ENCODE measurements at regions not wholly inside any gene's neighbourhood (a gene's known extent, or its start where the extent isn't known, plus 50 kb on each side); places are given as distances from the start of the nearest gene placed in this dataset.
"Not testable (repeated sequence)": the region's sequence is repeated elsewhere in the genome, so short reads cannot be mapped to it uniquely, and the experiment has no call there.

DNA sequence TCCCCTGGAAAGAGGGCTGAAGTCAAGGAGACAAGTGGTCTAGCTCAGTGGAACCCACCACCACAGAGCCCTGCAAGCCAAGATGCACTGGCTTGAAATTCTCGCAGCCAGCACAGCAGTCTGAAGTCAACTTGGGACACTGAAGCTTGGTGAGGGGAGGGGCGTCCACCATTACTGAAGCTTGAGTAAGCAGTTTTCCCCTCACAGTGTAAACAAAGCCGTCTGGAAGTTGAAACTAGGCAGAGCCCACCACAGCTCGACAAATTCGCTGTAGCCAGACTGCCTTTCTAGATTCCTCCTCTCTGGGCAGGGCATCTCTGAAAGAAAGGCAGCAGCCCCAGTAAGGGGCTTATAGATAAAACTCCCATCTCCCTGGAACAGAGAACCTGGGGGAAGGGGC, 87.3 kb upstream of the KITLG start:
- FAIRE-seq: not testable (repeated sequence)

DNA sequence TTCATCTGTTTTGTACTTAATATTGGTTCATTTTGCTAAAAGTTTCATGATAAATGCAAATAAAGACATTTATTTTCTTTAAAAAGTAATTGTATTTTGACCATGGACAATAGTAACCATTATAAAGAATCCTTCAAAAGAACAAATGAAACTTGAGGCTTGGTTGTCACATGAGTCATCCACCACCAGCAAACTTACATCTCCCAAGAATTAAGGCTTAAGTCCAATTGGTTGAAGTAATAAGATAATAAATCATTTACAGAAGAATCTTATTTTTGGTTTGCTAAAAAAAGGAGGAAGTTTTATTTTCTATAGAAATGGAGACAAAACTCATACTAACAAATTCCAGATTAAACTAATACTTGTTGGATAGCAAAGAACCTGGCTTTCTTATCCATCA, 84.8 kb upstream of the KITLG start:
- FAIRE-seq: no peak

DNA sequence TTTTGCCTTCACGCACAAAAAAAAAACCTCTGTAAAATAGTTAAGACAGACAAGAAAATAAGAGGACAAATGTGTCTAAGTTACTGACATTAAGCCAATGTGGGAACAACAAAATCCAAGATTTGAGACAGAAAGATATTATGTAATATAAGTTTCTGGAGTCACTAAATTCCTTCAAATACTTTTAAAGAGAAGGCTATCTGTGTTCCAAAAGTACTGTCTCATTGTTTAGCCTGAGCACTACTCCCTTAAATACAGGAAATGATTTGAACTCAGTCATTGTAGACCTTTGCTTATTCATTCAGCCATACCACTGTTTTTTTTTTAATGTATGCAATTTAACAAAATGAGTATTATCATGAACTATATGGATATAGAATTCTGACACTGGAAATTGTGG, 82.7 kb upstream of the KITLG start:
- FAIRE-seq: no peak

DNA sequence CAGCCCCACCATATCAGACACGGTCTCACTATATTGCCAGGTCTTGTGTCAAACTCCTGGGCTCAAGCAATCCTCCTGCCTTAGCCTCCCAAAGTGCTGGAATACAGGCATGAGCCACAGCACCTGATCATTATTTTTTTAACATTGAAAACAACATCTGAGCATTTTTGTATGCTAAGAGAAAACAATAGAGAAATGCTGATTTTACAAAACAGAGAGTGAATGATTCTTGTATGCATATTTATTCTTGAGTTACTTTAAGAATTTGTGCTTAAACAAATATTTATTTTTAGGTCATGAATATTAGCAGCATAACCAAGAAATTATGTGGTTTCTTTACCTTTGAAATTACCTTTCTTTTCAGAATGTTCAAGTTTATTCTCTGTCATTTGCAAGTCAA, 81.8 kb upstream of the KITLG start:
- FAIRE-seq: no peak

DNA sequence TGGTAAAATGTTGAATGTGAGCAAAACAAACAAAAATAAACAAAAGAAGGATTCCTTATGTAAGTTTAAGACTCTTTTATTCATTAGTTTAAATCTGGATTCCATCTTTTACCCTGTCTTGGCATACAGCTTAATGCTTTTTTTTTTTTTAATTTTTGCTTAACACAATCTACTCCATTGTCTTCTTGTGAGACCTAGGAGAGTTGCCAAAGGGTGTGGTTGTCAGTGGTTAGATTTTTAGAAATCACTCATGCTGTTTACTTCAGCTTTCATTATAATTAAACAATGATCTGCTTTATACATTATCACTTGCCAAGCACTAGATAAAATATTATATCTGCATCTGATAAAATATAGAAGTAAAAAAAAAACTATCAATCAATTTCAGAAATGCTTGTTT, 77.7 kb upstream of the KITLG start:
- FAIRE-seq: no peak

DNA sequence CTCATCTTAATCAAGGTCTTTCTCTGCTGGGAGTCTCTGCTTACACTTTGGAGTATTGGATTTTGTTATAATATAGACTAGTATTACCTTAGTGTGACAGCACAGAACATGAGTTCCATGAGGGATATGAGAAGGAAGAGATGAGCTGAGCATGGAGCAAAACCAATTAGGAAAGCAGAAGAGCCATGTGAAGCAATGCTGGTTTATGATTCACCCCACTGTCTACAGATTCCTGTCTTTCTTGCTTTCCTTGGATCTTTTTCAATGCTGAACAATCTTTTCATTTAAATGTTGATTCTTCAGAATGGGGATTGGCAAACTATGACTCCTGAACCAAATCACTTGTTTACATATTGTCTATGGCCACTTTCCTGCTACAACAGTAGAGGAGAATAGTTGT, 70.4 kb upstream of the KITLG start:
- no peak for FAIRE-seq

DNA sequence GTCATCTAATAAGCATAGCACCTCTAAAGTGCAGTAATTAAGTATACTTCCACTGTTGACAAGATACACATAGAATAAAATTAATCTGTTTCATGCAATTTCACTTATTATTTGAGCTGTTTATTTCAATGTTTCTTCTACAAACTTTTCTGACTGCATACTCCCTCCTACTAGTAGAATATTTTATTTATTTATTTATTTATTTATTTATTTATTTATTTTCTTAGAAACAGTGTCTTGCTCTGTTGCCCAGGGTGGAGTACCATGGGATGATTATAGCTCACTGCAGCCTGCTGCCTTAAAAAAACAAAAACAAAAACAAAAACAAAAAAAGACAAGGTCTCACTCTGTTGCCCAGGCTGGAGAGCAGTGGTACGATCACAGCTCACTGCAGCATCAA, 68.4 kb upstream of the KITLG start:
- no peak for FAIRE-seq

DNA sequence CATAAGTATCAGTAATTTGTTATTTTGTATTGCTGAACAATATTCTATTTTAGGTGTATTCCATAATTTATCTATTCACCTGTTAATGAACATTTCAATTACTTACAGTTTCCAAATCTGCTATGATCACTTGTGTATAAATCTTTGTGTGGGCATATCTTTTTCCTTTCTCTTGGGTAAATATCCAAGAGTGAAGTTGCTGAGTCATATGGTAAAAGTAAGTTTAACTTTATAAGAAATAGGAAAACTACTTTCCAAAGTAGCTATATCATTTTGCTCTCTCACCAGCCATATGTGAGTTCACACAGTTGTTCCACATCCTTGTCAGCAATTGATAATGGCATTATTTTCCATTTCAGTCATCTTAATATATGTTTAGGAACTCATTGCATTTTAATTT, 66.6 kb upstream of the KITLG start:
- FAIRE-seq: no peak

DNA sequence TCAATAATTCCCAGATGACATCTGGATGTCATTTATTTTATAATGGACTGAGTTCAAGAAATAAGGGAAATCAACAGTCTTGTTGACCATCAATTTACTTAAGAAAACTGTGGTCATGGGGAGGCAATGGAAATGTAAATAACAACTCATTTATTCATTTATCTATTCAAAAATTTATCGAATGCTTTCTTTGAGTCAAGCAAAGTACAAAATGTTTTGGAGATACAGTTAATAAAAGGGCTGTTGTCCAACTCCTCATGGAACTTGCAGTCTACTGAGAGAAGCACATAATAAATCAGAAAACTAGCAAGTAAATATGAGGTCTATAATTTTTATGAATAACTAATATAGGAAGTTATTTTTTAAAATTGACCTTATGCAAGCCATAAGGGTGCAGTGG, 65.5 kb upstream of the KITLG start:
- FAIRE-seq: no peak

DNA sequence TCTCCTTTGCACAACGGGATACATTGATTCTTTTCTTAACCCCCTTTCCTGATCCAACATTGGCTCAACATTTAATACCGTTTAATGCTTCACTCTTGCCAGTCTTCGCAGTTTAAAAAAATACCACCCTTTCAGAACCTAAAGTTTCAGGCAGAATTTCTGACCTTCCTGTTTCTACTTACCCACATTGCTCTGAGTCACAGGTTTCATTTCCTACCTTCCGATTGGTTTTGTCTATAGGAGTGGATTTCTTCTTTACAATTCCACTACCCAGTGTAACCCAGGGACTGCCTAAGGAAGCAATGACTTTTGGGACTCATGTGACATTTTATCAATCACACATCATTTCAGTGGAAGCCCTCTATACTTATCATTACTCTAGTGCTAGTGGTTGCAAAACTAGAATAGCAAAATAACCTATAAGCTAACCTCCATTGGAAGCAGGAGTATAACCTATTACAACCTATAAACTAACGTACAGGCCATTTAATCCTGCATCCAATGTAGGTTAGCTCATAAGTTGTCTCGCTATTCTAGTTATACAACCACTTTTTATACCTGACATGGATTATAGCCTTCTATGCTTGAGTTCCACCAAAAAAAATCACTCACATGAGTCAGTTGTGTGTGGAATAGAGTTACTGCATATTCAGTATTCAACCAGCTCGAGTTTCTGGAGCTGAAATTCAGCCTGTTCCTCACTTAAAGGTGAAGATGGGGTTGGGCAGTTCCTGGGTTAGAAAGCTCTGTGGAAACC, 64.9 kb upstream of the KITLG start:
- no peak for FAIRE-seq

DNA sequence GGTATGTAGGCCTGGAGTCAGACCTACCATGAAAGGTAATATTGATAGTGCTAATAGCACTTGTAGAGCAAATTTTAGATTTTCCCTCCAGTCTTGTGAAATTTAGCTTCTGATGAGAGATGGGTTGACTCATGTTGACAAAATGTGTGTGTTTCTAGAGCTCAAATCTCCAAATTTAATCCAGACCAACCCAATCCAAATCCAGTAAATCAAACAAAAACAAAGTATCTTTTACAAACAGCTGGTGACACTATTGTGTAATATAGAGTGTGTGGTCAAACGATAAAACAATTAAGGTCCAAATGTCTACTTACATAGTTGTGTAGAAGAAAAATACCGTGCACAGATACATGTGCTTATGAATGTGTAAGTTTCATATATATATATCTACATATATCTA, 63.4 kb upstream of the KITLG start:
- no peak for FAIRE-seq

DNA sequence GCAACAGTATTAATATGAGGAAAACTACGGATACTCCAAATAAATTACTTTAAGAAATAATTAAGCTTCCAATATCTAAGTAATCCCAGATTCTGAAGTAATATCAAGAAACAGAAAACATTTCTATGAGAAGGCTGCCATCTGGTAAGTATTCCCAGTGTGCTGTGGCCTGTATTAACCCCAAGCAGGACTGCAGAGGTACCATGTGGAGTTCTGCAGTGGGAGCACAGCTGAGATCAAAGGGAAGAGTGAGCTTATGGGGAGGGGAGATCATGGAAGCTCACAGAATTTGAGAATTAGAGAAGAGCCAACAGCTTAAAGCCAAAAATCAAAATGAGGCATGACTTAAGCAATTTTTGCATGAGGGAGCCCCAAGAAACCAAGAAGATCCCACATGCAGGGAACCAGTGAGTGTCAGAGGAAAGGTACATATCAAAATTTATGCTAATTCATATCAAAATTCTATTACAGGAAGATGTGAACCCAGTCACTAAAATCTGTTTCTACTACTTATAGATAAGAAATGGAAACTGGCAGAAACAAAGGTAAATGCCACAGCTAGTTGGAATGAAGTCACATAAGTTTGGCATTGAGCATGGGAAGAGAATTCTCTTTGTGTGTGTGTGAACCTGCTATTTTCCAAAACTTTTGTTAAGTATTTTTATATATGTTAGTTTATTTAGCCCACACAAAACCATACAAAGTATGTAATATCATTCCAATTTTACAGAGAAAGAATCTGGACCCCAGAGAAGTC, 62.6 kb upstream of the KITLG start:
- no peak for FAIRE-seq

DNA sequence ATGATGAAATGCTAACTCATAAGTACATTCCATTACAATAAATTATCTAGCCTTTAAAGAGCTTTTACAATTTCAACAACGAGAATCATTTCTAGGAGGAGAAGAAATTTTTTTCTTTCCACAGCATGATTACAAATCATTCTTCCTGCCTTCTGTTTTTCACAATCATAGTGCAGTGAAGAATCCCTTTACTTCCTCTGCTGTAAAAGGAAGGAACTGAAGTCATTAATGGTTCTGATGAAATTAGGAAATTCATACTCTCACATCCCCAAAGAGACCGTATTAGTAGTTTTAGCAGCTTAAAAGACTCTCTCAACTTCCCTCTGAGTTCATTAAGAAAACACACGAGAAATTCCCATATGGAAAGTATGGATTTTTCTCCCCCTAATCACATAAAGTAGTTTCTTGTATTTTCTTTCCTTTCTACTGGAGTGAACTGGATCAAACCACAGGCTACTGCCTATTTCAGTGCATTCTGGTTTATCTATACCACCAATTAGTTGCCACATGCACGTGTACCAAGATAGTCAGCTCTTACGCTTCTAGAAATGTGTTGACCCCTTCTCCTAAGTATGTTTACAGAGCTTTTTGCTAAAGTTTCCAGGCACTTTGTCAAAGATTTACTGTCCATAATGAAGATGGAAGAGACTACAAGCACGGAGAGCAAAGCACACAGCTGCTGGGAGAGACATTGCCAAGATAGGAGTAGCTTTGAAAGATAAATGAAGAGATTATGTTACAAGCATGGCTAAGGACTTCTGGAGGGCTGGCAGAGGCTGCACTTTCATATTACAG, 58.9 kb upstream of the KITLG start:
- FAIRE-seq: no peak

DNA sequence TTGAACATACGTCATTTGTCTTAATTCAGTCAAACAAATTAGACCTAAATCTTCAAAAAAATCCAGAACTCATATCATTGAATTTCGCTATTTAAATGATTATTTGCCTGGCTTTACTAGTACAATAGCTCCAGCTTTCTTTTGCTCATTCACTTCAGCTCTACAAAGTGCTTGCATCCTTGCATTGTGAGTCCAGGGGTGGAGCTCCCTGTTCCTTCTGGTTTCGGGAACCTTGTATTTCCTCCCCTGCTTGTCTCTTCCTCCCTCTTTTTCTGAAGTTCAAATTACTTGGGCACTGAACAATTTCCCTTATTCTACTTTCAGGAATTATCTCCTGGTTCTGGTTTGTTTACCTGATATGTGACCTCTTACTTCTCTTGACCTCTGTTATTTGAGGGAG, 58.1 kb upstream of the KITLG start:
- no peak for FAIRE-seq

DNA sequence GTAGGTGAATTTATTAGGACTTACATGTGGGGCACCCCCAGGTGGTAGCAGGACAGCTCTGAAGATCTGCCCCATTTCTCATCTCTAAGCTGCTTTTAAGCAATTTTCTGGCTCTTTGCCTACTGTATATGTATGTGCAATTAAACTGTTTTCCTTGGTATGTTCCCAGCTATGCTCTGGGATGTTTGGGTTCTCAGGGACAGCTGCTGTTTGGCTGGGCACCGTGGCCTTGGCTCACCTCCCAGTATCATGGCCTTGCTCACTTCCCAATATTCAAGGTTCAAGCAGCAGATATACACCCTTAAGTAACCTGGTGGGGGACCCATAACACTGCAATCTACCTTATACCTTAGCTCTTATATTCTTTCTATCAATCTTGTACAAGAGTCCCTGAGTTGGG, 53.7 kb upstream of the KITLG start:
- FAIRE-seq: no peak

DNA sequence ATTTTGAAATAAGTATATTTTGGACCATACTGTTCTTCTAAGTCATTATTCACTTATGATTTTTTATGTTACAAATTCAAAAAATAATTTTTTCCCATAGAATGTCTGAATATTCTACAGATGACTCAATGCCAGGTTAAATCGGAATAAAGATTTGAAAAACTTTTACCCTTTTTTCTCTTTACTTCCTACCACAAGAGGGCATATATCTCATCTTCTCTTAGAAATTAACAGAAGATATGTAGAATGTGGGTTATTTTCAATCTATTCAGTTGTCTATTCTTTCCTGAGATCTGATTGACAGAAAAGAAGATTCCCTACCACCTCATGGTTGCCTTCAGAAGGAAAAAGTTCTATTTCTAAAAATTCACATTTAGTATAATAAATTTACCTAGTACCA, 53.0 kb upstream of the KITLG start:
- peak; percentile 61 for FAIRE-seq

DNA sequence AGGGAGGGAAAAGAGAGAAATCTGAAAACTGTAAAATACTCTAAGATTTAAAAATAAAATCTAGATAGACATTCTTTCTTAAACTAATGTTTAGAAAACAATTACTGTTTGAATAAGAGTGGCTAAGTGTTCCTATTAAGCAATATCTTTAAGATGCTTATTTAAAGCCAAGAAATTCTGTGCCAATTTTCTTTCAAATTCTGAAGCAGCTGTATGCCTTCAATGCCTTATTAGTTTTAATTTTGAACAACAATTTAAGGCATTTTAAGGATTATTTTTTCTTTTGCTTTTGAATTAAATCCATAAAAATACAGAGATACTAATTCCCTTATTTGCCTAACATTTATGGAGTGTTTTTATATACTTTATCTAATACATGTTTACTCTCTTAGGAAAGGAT, 50.3 kb upstream of the KITLG start:
- FAIRE-seq: no peak
